SKM-1 treated with dmso at 0.1 percent for 144 hours (cell line): ENCODE measurements at regions not wholly inside any gene's neighbourhood (a gene's known extent, or its start where the extent isn't known, plus 50 kb on each side); places are given as distances from the start of the nearest gene placed in this dataset.
"Not testable (repeated sequence)": the region's sequence is repeated elsewhere in the genome, so short reads cannot be mapped to it uniquely, and the experiment has no call there.

Experiments
- DNase-seq: peaks from one replicate; lab custom pipeline; 2025; ENCODE audit not compliant: unreplicated experiment; lab: John Stamatoyannopoulos, UW

- DNase-seq, result no peak
Measured at GRCh38 chr2:176566496-176566895, 297.3 kb downstream of the MTX2 start.

GRCh38 chr2:176566961-176567360 lies 297.7 kb downstream of the MTX2 start:
- DNase-seq, result no peak

- DNase-seq, result no peak
Measured at GRCh38 chr2:176567361-176567760, 298.1 kb downstream of the MTX2 start.

GRCh38 chr2:176569574-176569973 lies 300.3 kb downstream of the MTX2 start:
- DNase-seq, result no peak

GRCh38 chr2:176573612-176574483 lies 304.6 kb downstream of the MTX2 start:
- no peak for DNase-seq

GRCh38 chr2:176574484-176575236 lies 305.4 kb downstream of the MTX2 start:
- no peak for DNase-seq

- no peak for DNase-seq
Measured at GRCh38 chr2:176575237-176575744, 306.0 kb downstream of the MTX2 start.

GRCh38 chr2:176577054-176577453 lies 307.8 kb downstream of the MTX2 start:
- DNase-seq, result no peak

- not testable (repeated sequence) for DNase-seq
Measured at GRCh38 chr2:176578292-176578691, 309.1 kb downstream of the MTX2 start.

GRCh38 chr2:176579608-176580007 lies 310.4 kb downstream of the MTX2 start:
- no peak for DNase-seq

GRCh38 chr2:176581557-176582165 lies 312.4 kb downstream of the MTX2 start:
- DNase-seq, result no peak

- DNase-seq, result no peak
Measured at GRCh38 chr2:176582176-176582575, 312.9 kb downstream of the MTX2 start.

- DNase-seq, result no peak
Measured at GRCh38 chr2:176582990-176583481, 313.8 kb downstream of the MTX2 start.

GRCh38 chr2:176583607-176584006 lies 314.4 kb downstream of the MTX2 start:
- DNase-seq, result no peak

- no peak for DNase-seq
Measured at GRCh38 chr2:176584333-176584732, 315.1 kb downstream of the MTX2 start.

- DNase-seq, result no peak
Measured at GRCh38 chr2:176585291-176585690, 316.0 kb downstream of the MTX2 start.

GRCh38 chr2:176585791-176586190 lies 316.5 kb downstream of the MTX2 start:
- DNase-seq, result no peak

- no peak for DNase-seq
Measured at GRCh38 chr2:176589287-176589686, 320.0 kb downstream of the MTX2 start.

GRCh38 chr2:176589825-176590440 lies 320.7 kb downstream of the MTX2 start:
- DNase-seq, result no peak

- no peak for DNase-seq
Measured at GRCh38 chr2:176592216-176592615, 323.0 kb downstream of the MTX2 start.

GRCh38 chr2:176595986-176596385 lies 326.7 kb downstream of the MTX2 start:
- DNase-seq, result no peak
